Bronchial epithelial cell (primary cell): ENCODE measurements at regions not wholly inside any gene's neighbourhood (a gene's known extent, or its start where the extent isn't known, plus 50 kb on each side); places are given as distances from the start of the nearest gene placed in this dataset.

ENCODE experiments used
- DNase-seq: peaks from one replicate; pipeline ENCODE4 v3.0.0-alpha.2; 2010; ENCODE audit warnings: low read depth
- FAIRE-seq: peaks from 2 replicates; lab custom pipeline; 2011; peaks lifted over from hg19 to GRCh38; lab: Jason Lieb, UNC
- H3K27me3 ChIP-seq: 2 replicates; pipeline ENCODE4 v1.5.1; 2011; ENCODE audit warnings: low read length; ENCODE audit not compliant: control insufficient read depth, insufficient read depth
- H3K36me3 ChIP-seq: 2 replicates; pipeline ENCODE4 v1.5.1; 2011; ENCODE audit warnings: low read length; ENCODE audit not compliant: control insufficient read depth, insufficient read depth
- H3K4me3 ChIP-seq: 2 replicates; pipeline ENCODE4 v1.5.1; 2011; ENCODE audit warnings: mild to moderate bottlenecking, low read depth, low read length, control low read depth
- CTCF ChIP-seq: IDR thresholded peaks from 2 replicates; pipeline ENCODE4 v1.5.1; 2011; ENCODE audit warnings: mild to moderate bottlenecking, moderate library complexity, low read length, control low read depth, inconsistent platforms; ENCODE audit not compliant: insufficient read depth, severe bottlenecking

GRCh38 chr3:117699058-117699457, 989.5 kb downstream of the TUSC7 start:
- FAIRE-seq = no peak
- no peak overlapping the region for H3K4me3 ChIP-seq
- H3K36me3 ChIP-seq = no peaks in the 10 kb centered on the region
- no peak for DNase-seq
- H3K27me3 ChIP-seq = no peaks in the 10 kb centered on the region
- no peak for TF ChIP-seq CTCF

- DNase-seq = no peak
- no peak for FAIRE-seq
- no peak for TF ChIP-seq CTCF
- no peak overlapping the region for H3K4me3 ChIP-seq
- no peaks in the 10 kb centered on the region for H3K27me3 ChIP-seq
- H3K36me3 ChIP-seq = no peaks in the 10 kb centered on the region
These were observed 991.2 kb downstream of the TUSC7 start for GRCh38 chr3:117700573-117701360.

GRCh38 chr3:117705011-117705410, 995.4 kb downstream of the TUSC7 start:
- TF ChIP-seq CTCF = no peak
- H3K4me3 ChIP-seq = no peak overlapping the region
- FAIRE-seq (no peak), DNase-seq (no peak)
- H3K27me3 ChIP-seq = no peaks in the 10 kb centered on the region
- H3K36me3 ChIP-seq = no peaks in the 10 kb centered on the region

GRCh38 chr3:117706037-117706436, 996.5 kb downstream of the TUSC7 start:
- DNase-seq (peak; percentile 82), FAIRE-seq (no peak)
- no peak for TF ChIP-seq CTCF

GRCh38 chr3:117706756-117707155, 997.2 kb downstream of the TUSC7 start:
- Histone ChIP-seq H3K36me3 (no peaks in the 10 kb centered on the region), H3K4me3 (no peak overlapping the region), H3K27me3 (no peaks in the 10 kb centered on the region)
- TF ChIP-seq CTCF = no peak
- no peak for DNase-seq
- FAIRE-seq = no peak

More at GRCh38 chr3:117706037-117706436, 996.5 kb downstream of the TUSC7 start:
- Histone ChIP-seq H3K4me3 (no peak overlapping the region), H3K36me3 (no peaks in the 10 kb centered on the region), H3K27me3 (no peaks in the 10 kb centered on the region)
